Hepatocyte (in vitro differentiated cells): ENCODE measurements at regions not wholly inside any gene's neighbourhood (a gene's known extent, or its start where the extent isn't known, plus 50 kb on each side); places are given as distances from the start of the nearest gene placed in this dataset.

Experiments used
- DNase-seq: peaks from one replicate; pipeline ENCODE4 v3.0.0-alpha.2; 2016; ENCODE audit warnings: low spot score
- H2AFZ ChIP-seq: fragments of 200-600 bp; sonication (generic); 2 replicates; pipeline ENCODE4 v1.6.0; 2016; ENCODE audit warnings: antibody characterized with exemption, mild to moderate bottlenecking
- H3K27ac ChIP-seq: fragments of 200-600 bp; sonication (generic); 2 replicates; pipeline ENCODE4 v1.5.1; 2016; ENCODE audit warnings: mild to moderate bottlenecking
- H3K27me3 ChIP-seq: fragments of 200-600 bp; sonication (generic); 2 replicates; pipeline ENCODE4 v1.6.1; 2016
- H3K36me3 ChIP-seq: fragments of 200-600 bp; sonication (generic); replicated peaks from 2 replicates; pipeline ENCODE4 v1.5.1; 2016; ENCODE audit warnings: low read depth; ENCODE audit not compliant: insufficient read depth
- H3K4me1 ChIP-seq: fragments of 200-600 bp; sonication (generic); 2 replicates; pipeline ENCODE4 v1.5.1; 2016; ENCODE audit warnings: mild to moderate bottlenecking, moderate library complexity; ENCODE audit not compliant: insufficient read depth
- H3K4me2 ChIP-seq: fragments of 200-600 bp; sonication (generic); 2 replicates; pipeline ENCODE4 v1.6.0; 2016
- H3K4me3 ChIP-seq: fragments of 200-600 bp; sonication (generic); 2 replicates; pipeline ENCODE4 v1.5.1; 2016; ENCODE audit warnings: mild to moderate bottlenecking
- H3K79me2 ChIP-seq: fragments of 200-600 bp; sonication (generic); 2 replicates; pipeline ENCODE4 v1.6.0; 2017; ENCODE audit warnings: mild to moderate bottlenecking
- H3K9me2 ChIP-seq: fragments of 200-600 bp; sonication (generic); replicated peaks from 2 replicates; pipeline ENCODE4 v1.6.0; 2017; ENCODE audit warnings: mild to moderate bottlenecking; ENCODE audit not compliant: insufficient read depth
- H3K9me3 ChIP-seq: fragments of 200-600 bp; sonication (generic); 2 replicates; pipeline ENCODE4 v1.5.1; 2016; ENCODE audit warnings: low read depth, mild to moderate bottlenecking
- H4K20me1 ChIP-seq: fragments of 200-600 bp; sonication (generic); 2 replicates; pipeline ENCODE4 v1.6.0; 2016; ENCODE audit warnings: mild to moderate bottlenecking; ENCODE audit not compliant: insufficient read depth, poor library complexity, severe bottlenecking
- CTCF ChIP-seq: fragments of 200-600 bp; sonication (generic); IDR thresholded peaks from 2 replicates; pipeline ENCODE4 v1.5.1; 2016; ENCODE audit warnings: antibody characterized with exemption, mild to moderate bottlenecking; ENCODE audit not compliant: poor library complexity
- EZH2 ChIP-seq: fragments of 200-600 bp; sonication (generic); IDR thresholded peaks from 2 replicates; pipeline ENCODE4 v1.6.1; 2016; ENCODE audit warnings: antibody characterized with exemption, mild to moderate bottlenecking, borderline replicate concordance
- EZH2phosphoT487 ChIP-seq: fragments of 200-600 bp; sonication (generic); IDR thresholded peaks from one replicate; pipeline ENCODE4 v1.6.1; 2018; ENCODE audit warnings: antibody characterized with exemption, mild to moderate bottlenecking, low read depth, moderate library complexity; ENCODE audit not compliant: unreplicated experiment, severe bottlenecking
- WGBS: methylation state at CpG from one replicate; pipeline ENCODE4 v1.1.6; 2016; ENCODE audit warnings: low lambda C conversion rate; ENCODE audit errors: missing lambda C conversion rate; 5-methylcytosine and 5-hydroxymethylcytosine counted together

GRCh38 chr14:30389134-30389876 is 169.7 kb upstream of the G2E3 start:
- WGBS: 88% methylated on average over 6 of the region's 6 CpGs
- no peaks in the 10 kb centered on the region for H3K79me2 ChIP-seq
- TF ChIP-seq EZH2phosphoT487: no peak
- no peak for TF ChIP-seq EZH2
- no peak for TF ChIP-seq CTCF
- no peak overlapping the region for H3K4me2 ChIP-seq
- no peaks in the 10 kb centered on the region for H3K9me3 ChIP-seq
- DNase-seq: peak; percentile 9
- H3K27ac ChIP-seq: no peak overlapping the region
- H3K4me1 ChIP-seq: no peaks in the 10 kb centered on the region
- no peak overlapping the region for H2AFZ ChIP-seq
- no peaks in the 10 kb centered on the region for H3K36me3 ChIP-seq
- H3K9me2 ChIP-seq: no peaks in the 10 kb centered on the region
- no peak overlapping the region for H3K4me3 ChIP-seq
- H3K27me3 ChIP-seq: no peaks in the 10 kb centered on the region
- H4K20me1 ChIP-seq: no peaks in the 10 kb centered on the region

GRCh38 chr14:30389877-30390385 is 169.0 kb upstream of the G2E3 start:
- H3K27ac ChIP-seq: no peak overlapping the region
- no peaks in the 10 kb centered on the region for H3K27me3 ChIP-seq
- 88% methylated on average over 4 of the region's 4 CpGs for WGBS
- no peaks in the 10 kb centered on the region for H3K9me2 ChIP-seq
- H3K4me3 ChIP-seq: no peak overlapping the region
- H4K20me1 ChIP-seq: no peaks in the 10 kb centered on the region
- no peak overlapping the region for H3K4me2 ChIP-seq
- H3K9me3 ChIP-seq: no peaks in the 10 kb centered on the region
- H3K36me3 ChIP-seq: no peaks in the 10 kb centered on the region
- no peak overlapping the region for H2AFZ ChIP-seq
- no peaks in the 10 kb centered on the region for H3K4me1 ChIP-seq
- DNase-seq: no peak
- TF ChIP-seq CTCF (no peak), EZH2 (no peak), EZH2phosphoT487 (no peak)
- H3K79me2 ChIP-seq: no peaks in the 10 kb centered on the region

- Histone ChIP-seq H3K9me2 (no peaks in the 10 kb centered on the region), H3K4me3 (no peak overlapping the region), H3K4me1 (no peaks in the 10 kb centered on the region), H4K20me1 (no peaks in the 10 kb centered on the region), H3K79me2 (no peaks in the 10 kb centered on the region), H2AFZ (no peak overlapping the region), H3K27ac (no peak overlapping the region), H3K36me3 (no peaks in the 10 kb centered on the region), H3K9me3 (no peaks in the 10 kb centered on the region), H3K4me2 (no peak overlapping the region), H3K27me3 (no peaks in the 10 kb centered on the region)
- 88% methylated on average over 1 of the region's 1 CpG for WGBS
- TF ChIP-seq EZH2phosphoT487 (no peak), CTCF (no peak), EZH2 (no peak)
- no peak for DNase-seq
Observed at GRCh38 chr14:30395065-30395464, 163.9 kb upstream of the G2E3 start.
